Adipocyte (in vitro differentiated cells): ENCODE measurements at regions not wholly inside any gene's neighbourhood (a gene's known extent, or its start where the extent isn't known, plus 50 kb on each side); places are given as distances from the start of the nearest gene placed in this dataset.

Experiments
- DNase-seq: peaks from one replicate; pipeline ENCODE4 v3.0.0-alpha.2; 2015; ENCODE audit warnings: low read depth
- H3K27me3 ChIP-seq: replicated peaks from 2 replicates; pipeline ENCODE4 v1.7.0; 2013; ENCODE audit warnings: mild to moderate bottlenecking, low read length, moderate library complexity; ENCODE audit not compliant: control insufficient read depth, insufficient read depth
- H3K36me3 ChIP-seq: 2 replicates; pipeline ENCODE4 v1.7.0; 2013; ENCODE audit warnings: low read length, mild to moderate bottlenecking, moderate library complexity; ENCODE audit not compliant: control insufficient read depth, insufficient read depth, severe bottlenecking
- H3K4me1 ChIP-seq: 2 replicates; pipeline ENCODE4 v1.7.0; 2013; ENCODE audit warnings: mild to moderate bottlenecking, low read length, moderate library complexity; ENCODE audit not compliant: control insufficient read depth, insufficient read depth
- H3K4me3 ChIP-seq: 2 replicates; pipeline ENCODE4 v1.7.0; 2013; ENCODE audit warnings: mild to moderate bottlenecking, low read length, moderate library complexity
- H3K9ac ChIP-seq: 2 replicates; pipeline ENCODE4 v1.7.0; 2013; ENCODE audit warnings: mild to moderate bottlenecking, low read length, moderate library complexity
- H3K9me3 ChIP-seq: 2 replicates; pipeline ENCODE4 v1.7.0; 2013; ENCODE audit warnings: mild to moderate bottlenecking, low read length, moderate library complexity; ENCODE audit not compliant: control insufficient read depth

- Histone ChIP-seq H3K4me1 (peaks cover 15% of the 10 kb centered on the region), H3K9ac (no peak overlapping the region), H3K4me3 (no peak overlapping the region), H3K36me3 (no peaks in the 10 kb centered on the region), H3K9me3 (no peaks in the 10 kb centered on the region), H3K27me3 (no peaks in the 10 kb centered on the region)
- no peak for DNase-seq
Measured at GRCh38 chr2:234546770-234547169, 49.9 kb upstream of the ARL4C start.
